Stimulated activated naive CD8-positive, alpha-beta T cell treated with anti-CD3 and anti-CD28 coated beads, Interleukin-15, amount 100 ng/mL, for 72 hours (primary cell): ENCODE measurements at regions not wholly inside any gene's neighbourhood (a gene's known extent, or its start where the extent isn't known, plus 50 kb on each side); places are given as distances from the start of the nearest gene placed in this dataset.
"Not testable (repeated sequence)": the region's sequence is repeated elsewhere in the genome, so short reads cannot be mapped to it uniquely, and the experiment has no call there.

Source experiments
- ATAC-seq: fragments of 150-1000 bp; cut with Tn5 transposase; 2 replicates; pipeline ENCODE4 v1.10.0; 2021; ENCODE audit warnings: mild to moderate bottlenecking, moderate library complexity
- DNase-seq, 2 donors: peaks; one replicate each; pipeline ENCODE4 v3.0.0; 2021 to 2022
- H3K27ac Mint-ChIP-seq, 2 donors: one replicate each; pipeline ENCODE4 v1.8.0; 2022; ENCODE audit warnings: mild to moderate bottlenecking in 2 of 2, mixed read lengths in 2 of 2, moderate library complexity in 2 of 2
- H3K27me3 Mint-ChIP-seq: one replicate; pipeline ENCODE4 v1.8.0; 2022; ENCODE audit warnings: mixed read lengths
- H3K4me1 Mint-ChIP-seq: one replicate; pipeline ENCODE4 v1.8.0; 2022; ENCODE audit warnings: mild to moderate bottlenecking, mixed read lengths
- H3K4me3 Mint-ChIP-seq, 2 donors: one replicate each; pipeline ENCODE4 v1.8.0; 2022; ENCODE audit warnings: mild to moderate bottlenecking in 2 of 2, mixed read lengths in 2 of 2, moderate library complexity in 1 of 2
- H3K9me3 Mint-ChIP-seq, 2 donors: one replicate each; pipeline ENCODE4 v1.8.0; 2022; ENCODE audit warnings: mixed read lengths in 2 of 2

DNA sequence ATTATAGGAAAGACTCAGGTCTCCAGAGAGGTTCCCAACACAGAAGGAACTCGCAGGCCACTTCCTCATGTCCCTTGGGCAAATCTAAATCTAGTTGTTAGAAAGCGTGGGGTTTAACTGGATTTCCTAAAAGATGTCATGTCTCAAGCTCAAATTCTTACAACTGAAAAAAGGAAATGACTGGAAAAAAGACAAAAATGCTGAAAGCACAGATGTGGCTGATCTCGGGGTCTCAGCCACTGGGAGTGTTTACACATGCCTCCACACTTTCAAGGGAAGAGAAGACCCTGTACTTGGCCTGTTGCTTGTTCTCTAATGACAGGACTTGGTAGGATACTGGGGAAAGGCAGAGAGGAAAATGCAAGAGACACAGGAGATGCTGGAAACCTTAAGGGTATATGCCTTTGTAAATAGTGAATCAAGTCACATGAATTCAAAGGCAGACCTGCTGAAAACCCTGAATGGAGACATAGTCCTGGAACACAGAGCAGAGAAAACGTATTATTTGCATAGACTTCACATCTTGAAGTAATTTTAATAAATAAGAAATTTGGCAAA lies 160.9 kb upstream of the MEIS1 start:
- H3K4me1 Mint-ChIP-seq: no peaks in the 10 kb centered on the region
- no peak overlapping the region for H3K4me3 Mint-ChIP-seq
- DNase-seq (no peak), ATAC-seq (no peak)
- no peak overlapping the region for H3K27ac Mint-ChIP-seq
- no peaks in the 10 kb centered on the region for H3K9me3 Mint-ChIP-seq
- H3K27me3 Mint-ChIP-seq: no peaks in the 10 kb centered on the region

DNA sequence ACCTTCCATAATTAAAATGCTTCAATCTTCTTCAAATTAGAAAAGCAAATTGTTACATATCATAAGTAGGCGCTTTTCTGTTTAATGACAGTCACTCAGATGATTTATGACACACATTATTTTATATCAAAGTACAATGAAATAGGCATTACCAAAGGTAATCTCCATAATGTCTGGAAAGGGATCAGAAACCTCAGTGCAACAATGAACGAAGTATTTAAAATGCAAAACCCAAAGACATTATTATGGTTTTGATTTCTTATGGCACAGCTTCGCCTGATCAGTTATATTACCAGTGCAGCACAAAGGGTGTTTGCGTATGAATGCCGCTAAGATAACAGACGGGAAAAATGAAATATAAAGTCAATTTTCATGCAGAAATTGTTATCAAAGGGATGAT lies 162.2 kb upstream of the MEIS1 start:
- Mint-ChIP-seq H3K9me3 (no peaks in the 10 kb centered on the region), H3K27me3 (no peaks in the 10 kb centered on the region)
- no peak for ATAC-seq

GRCh38 chr2:66271777-66272176 lies 163.1 kb upstream of the MEIS1 start:
- no peaks in the 10 kb centered on the region for H3K27me3 Mint-ChIP-seq
- no peak overlapping the region for H3K4me3 Mint-ChIP-seq
- no peaks in the 10 kb centered on the region for H3K9me3 Mint-ChIP-seq
- no peak overlapping the region for H3K27ac Mint-ChIP-seq
- ATAC-seq: no peak
- no peaks in the 10 kb centered on the region for H3K4me1 Mint-ChIP-seq
- DNase-seq: no peak

More for the DNA sequence above, 162.2 kb upstream of the MEIS1 start:
- no peak for DNase-seq
- no peaks in the 10 kb centered on the region for H3K4me1 Mint-ChIP-seq
- no peak overlapping the region for H3K4me3 Mint-ChIP-seq
- no peak overlapping the region for H3K27ac Mint-ChIP-seq

- DNase-seq: no peak
- Mint-ChIP-seq H3K9me3 (no peaks in the 10 kb centered on the region), H3K4me1 (no peaks in the 10 kb centered on the region), H3K4me3 (no peak overlapping the region), H3K27ac (no peak overlapping the region), H3K27me3 (no peaks in the 10 kb centered on the region)
- no peak for ATAC-seq
Measured at GRCh38 chr2:66270247-66270646, 164.7 kb upstream of the MEIS1 start.

- Mint-ChIP-seq H3K9me3 (no peaks in the 10 kb centered on the region), H3K4me3 (no peak overlapping the region), H3K4me1 (no peaks in the 10 kb centered on the region), H3K27me3 (no peaks in the 10 kb centered on the region), H3K27ac (no peak overlapping the region)
- ATAC-seq (no peak), DNase-seq (no peak)
Measured at GRCh38 chr2:66269166-66269565, 165.8 kb upstream of the MEIS1 start.

DNA sequence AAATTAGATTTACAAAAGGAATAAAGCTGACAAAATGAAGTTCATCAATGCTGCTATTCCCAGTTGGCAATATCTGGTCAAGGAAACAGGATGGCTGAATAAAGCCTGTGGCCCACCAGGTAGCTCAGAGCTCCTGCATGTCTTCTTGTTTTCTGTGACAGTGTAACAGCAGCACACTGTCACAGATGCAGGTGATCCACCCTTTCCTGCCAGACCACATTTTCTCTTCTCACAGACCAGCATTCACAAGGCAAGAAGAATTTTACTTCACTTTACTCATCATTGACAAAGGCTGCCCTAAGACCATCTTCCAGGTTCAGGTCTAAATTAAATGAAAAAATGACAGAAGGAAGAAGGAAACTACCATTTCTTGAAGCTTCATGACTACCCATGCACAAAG lies 166.2 kb upstream of the MEIS1 start:
- no peak for ATAC-seq
- DNase-seq: no peak
- Mint-ChIP-seq H3K4me3 (no peak overlapping the region), H3K9me3 (no peaks in the 10 kb centered on the region), H3K4me1 (no peaks in the 10 kb centered on the region), H3K27me3 (no peaks in the 10 kb centered on the region), H3K27ac (no peak overlapping the region)

DNA sequence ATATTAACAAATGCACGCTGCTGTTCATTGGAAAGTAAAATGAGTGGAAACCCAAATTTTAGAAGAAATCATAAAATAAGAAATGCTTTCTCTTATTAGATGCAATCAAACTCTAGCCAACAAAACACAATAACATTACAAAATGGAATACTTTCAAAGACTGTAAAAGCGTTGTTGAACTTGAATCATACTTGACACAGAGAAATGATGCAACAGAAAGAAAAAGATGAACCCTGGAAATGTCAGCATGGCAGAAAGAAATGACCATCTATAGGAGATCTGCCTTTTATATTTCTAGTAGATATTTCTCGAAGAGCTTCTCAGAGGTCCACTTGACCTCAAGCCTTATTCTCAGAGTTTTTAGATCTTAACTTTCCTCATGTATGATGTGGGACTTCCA lies 170.6 kb upstream of the MEIS1 start:
- Mint-ChIP-seq H3K27ac (no peak overlapping the region), H3K4me3 (no peak overlapping the region), H3K4me1 (no peaks in the 10 kb centered on the region), H3K9me3 (no peaks in the 10 kb centered on the region), H3K27me3 (no peaks in the 10 kb centered on the region)
- DNase-seq (no peak), ATAC-seq (no peak)

DNA sequence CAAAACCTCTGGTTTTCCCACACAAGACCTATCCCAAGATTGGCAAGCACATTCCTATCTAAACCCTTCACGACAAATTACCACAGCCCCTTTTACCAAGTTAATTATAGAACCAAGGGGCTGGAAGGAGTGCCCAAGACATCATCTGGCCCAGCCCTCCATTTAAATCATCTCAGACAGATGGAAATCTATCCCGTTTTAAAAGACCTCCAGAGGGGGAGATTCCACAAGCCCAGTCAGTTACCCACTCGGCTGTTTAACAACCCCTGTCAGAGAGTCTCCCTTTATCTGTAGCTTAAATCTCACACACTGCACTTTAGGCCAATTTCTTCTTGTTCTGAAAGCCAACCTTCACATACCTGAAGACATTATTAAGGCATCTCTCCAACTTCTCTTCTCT lies 179.1 kb upstream of the MEIS1 start:
- ATAC-seq: no peak
- Mint-ChIP-seq H3K27ac (no peak overlapping the region), H3K9me3 (no peaks in the 10 kb centered on the region), H3K4me1 (no peaks in the 10 kb centered on the region), H3K4me3 (no peak overlapping the region), H3K27me3 (no peaks in the 10 kb centered on the region)
- no peak for DNase-seq

DNA sequence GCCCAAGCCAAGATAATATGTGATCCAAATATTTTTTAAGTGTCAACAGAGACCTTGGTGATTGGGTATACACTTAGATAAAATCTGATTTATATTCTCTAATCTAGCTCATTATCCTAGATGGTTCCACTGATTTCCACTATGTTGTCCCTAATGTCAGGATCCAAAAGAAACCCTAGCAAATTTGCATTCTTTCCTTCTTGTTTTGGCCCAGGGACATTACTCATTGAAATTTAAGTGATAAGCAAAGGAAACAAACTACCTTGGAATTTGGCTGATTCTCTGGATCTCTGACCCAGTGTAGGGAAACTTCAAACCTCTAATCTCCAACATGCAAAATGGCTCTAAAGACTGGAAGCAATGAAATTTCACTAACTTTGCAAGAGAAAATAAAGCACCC lies 179.8 kb upstream of the MEIS1 start:
- ATAC-seq: no peak
- H3K27ac Mint-ChIP-seq: no peak overlapping the region
- H3K9me3 Mint-ChIP-seq: no peaks in the 10 kb centered on the region
- H3K4me3 Mint-ChIP-seq: no peak overlapping the region
- H3K4me1 Mint-ChIP-seq: no peaks in the 10 kb centered on the region
- H3K27me3 Mint-ChIP-seq: no peaks in the 10 kb centered on the region
- no peak for DNase-seq

DNA sequence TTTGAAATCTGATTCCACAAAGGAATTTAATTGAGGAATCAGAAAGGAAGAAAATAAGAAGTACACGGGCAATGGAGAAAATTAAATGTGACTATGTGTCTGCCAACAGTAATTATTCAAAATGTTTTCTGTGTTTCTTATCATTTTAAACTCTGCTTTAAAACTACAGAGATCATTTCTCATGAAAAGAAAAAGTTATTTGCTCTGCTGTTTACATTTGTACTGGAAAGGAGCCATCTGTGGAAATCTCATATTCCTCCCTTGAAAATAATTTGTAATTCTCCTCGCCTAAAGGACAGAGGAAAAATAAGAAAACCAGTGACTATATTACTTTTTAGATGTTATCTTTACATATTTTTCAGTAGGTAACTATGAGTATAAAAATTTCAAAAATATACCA lies 181.9 kb upstream of the MEIS1 start:
- ATAC-seq: no peak
- Mint-ChIP-seq H3K9me3 (no peaks in the 10 kb centered on the region), H3K4me3 (no peak overlapping the region), H3K27ac (no peak overlapping the region), H3K4me1 (no peaks in the 10 kb centered on the region), H3K27me3 (no peaks in the 10 kb centered on the region)
- no peak for DNase-seq

DNA sequence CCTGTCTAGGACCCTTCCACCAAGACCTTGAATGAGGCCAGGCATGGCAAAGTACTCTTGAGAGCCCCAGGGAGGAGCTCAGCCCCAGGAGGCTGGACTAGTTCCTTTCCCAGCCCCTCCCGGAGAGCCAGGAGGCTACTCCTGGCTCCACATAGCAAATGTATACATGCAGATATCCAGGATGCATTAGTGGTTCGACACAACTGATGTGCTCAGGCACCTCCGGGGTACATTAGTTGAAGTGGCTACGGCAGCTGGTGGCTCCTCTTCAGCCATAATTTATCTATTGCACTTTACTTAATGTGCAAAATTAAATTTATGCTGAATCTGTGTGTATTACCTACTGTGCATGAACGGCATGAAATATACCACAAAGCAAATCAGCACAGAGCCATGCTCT lies 182.8 kb upstream of the MEIS1 start:
- Mint-ChIP-seq H3K27ac (no peak overlapping the region), H3K27me3 (no peaks in the 10 kb centered on the region), H3K9me3 (peaks cover 2 to 8% of the 10 kb centered on the region in 2 donors), H3K4me3 (no peak overlapping the region), H3K4me1 (no peaks in the 10 kb centered on the region)
- ATAC-seq: no peak
- no peak for DNase-seq

DNA sequence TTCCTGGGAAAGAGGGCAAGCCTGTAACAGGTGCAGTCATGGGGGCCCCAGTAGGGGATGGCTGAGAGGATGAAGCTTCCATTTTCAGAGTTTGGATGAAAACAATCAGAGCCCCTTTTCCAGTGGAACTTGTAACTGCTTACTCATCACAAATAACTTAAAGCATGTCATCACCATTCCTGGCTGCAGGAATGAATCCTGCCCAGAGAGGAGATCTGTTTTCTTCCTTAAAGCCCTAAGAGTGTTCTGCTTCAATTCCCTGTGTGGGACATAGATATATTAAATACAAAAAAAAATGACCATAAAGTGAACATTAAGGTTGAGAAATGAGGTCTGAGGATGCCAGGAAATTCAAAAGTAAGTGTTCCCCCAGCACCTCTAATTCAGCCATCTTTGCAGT lies 183.4 kb upstream of the MEIS1 start:
- Mint-ChIP-seq H3K27ac (no peak overlapping the region), H3K27me3 (no peaks in the 10 kb centered on the region), H3K4me3 (no peak overlapping the region), H3K4me1 (no peaks in the 10 kb centered on the region), H3K9me3 (peaks cover 8 to 12% of the 10 kb centered on the region in 2 donors)
- no peak for ATAC-seq
- DNase-seq: no peak

GRCh38 chr2:66249089-66249488 lies 185.8 kb upstream of the MEIS1 start:
- H3K4me1 Mint-ChIP-seq, DNase-seq, H3K27ac Mint-ChIP-seq, H3K27me3 Mint-ChIP-seq, ATAC-seq, H3K4me3 Mint-ChIP-seq: not testable (repeated sequence)
- peaks cover 12 to 16% of the 10 kb centered on the region in 2 donors for H3K9me3 Mint-ChIP-seq

DNA sequence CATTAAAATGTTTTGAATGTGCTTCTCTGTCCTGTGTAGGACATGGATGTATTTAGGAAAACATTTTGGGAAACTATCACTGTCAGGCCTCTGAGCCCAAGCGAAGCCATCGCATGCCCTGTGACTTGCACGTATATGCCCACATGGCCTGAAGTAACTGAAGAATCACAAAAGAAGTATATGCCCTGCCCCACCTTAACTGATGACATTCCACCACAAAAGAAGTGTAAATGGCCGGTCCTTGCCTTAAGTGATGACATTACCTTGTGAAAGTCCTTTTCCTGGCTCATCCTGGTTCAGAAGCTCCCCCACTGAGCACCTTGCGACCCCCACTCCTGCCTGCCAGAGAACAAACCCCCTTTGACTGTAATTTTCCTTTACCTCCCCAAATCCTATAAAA lies 191.1 kb upstream of the MEIS1 start:
- not testable (repeated sequence) for DNase-seq, H3K27ac Mint-ChIP-seq, H3K27me3 Mint-ChIP-seq, ATAC-seq, H3K4me1 Mint-ChIP-seq, H3K4me3 Mint-ChIP-seq
- H3K9me3 Mint-ChIP-seq: peaks cover 12 to 17% of the 10 kb centered on the region in 2 donors

- DNase-seq, H3K27ac Mint-ChIP-seq, ATAC-seq, H3K27me3 Mint-ChIP-seq, H3K4me1 Mint-ChIP-seq, H3K4me3 Mint-ChIP-seq: not testable (repeated sequence)
- peaks cover 11 to 17% of the 10 kb centered on the region in 2 donors for H3K9me3 Mint-ChIP-seq
Measured at GRCh38 chr2:66242888-66243287, 192.0 kb upstream of the MEIS1 start.

- no peak for ATAC-seq
- Mint-ChIP-seq H3K27ac (no peak overlapping the region), H3K4me1 (no peaks in the 10 kb centered on the region), H3K27me3 (no peaks in the 10 kb centered on the region), H3K9me3 (peaks cover 5 to 16% of the 10 kb centered on the region in 2 donors), H3K4me3 (no peak overlapping the region)
- DNase-seq: no peak
Measured at GRCh38 chr2:66242099-66242789, 192.7 kb upstream of the MEIS1 start.

GRCh38 chr2:66240286-66240685 lies 194.6 kb upstream of the MEIS1 start:
- H3K27me3 Mint-ChIP-seq: no peaks in the 10 kb centered on the region
- H3K9me3 Mint-ChIP-seq: peaks cover 0 to 9% of the 10 kb centered on the region in 2 donors
- no peak overlapping the region for H3K27ac Mint-ChIP-seq
- DNase-seq (no peak), ATAC-seq (no peak)
- H3K4me1 Mint-ChIP-seq: no peaks in the 10 kb centered on the region
- H3K4me3 Mint-ChIP-seq: no peak overlapping the region
